ENCODE measurements at regions not wholly inside any gene's neighbourhood (a gene's known extent, or its start where the extent isn't known, plus 50 kb on each side); places are given as distances from the start of the nearest gene placed in this dataset.

DNA sequence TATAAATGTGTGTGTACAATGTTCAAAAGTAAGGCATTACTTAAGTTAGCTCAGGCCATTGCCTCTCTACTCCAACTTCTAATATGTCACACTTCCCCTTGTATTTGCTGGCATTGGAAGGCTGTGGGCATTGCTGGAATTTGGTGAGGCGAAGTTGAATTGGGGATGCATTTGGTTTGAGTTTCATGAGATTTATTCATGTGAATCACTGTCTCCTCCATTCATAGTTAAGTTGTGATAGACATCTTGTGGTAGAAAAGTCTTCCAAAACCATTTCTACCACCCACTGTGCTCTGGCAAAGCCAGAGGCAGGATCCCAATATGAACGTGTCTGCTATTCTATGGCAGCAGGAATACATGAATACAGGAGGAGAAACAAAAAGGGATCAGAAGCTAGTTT, 397.8 kb upstream of the USP24 start:
- H3K27ac ChIP-seq (ENCODE audit: low read depth, low read length) = no peak overlapping the region
- H3K4me3 ChIP-seq (ENCODE audit: extremely low read depth in 1 of 4, insufficient read depth in 2 of 4, low read depth in 3 of 4, low read length in 4 of 4) = no peak overlapping the region
- H3K27me3 ChIP-seq (replicated peaks in 1 of 4; ENCODE audit: control insufficient read depth in 3 of 4, extremely low read depth in 1 of 4, insufficient read depth in 3 of 4, low read length in 3 of 4) = no peaks in the 10 kb centered on the region
- ChIA-PET CTCF (ENCODE audit: partially characterized antibody) (interaction anchor here (1.9 kb wide), 1 partner anchor 133 kb away, joined by 8 read pairs; no protein-coding TSS in a partner anchor), POLR2A (ENCODE audit: partially characterized antibody) (no interaction called here)
- no peak overlapping the region for H3K18ac ChIP-seq (ENCODE audit: extremely low read depth, low read length)
- H4K91ac ChIP-seq (replicated peaks; ENCODE audit: insufficient read length, low read length) = no peak overlapping the region
- no peak overlapping the region for H2AK5ac ChIP-seq (ENCODE audit: low read depth, low read length)
- H3K36me3 ChIP-seq (ENCODE audit: control insufficient read depth in 2 of 4, insufficient read depth in 4 of 4, low read length in 3 of 4) = no peaks in the 10 kb centered on the region
- H4K20me1 ChIP-seq (replicated peaks in 1 of 2; ENCODE audit: control insufficient read depth in 1 of 2, insufficient read depth in 2 of 2, low read length in 2 of 2) = no peaks in the 10 kb centered on the region
- H2BK12ac ChIP-seq (ENCODE audit: low read depth, low read length) = no peak overlapping the region
- peaks cover 6 to 8% of the 10 kb centered on the region in 2 experiments; a peak in 3 of 4 replicates for H3K9me3 ChIP-seq (ENCODE audit: insufficient read depth in 2 of 2, low read depth in 1 of 2, low read length in 1 of 2)
- no peak overlapping the region for H2BK20ac ChIP-seq (ENCODE audit: low read length)
- H4K5ac ChIP-seq (ENCODE audit: insufficient read length, low read depth, low read length) = no peak overlapping the region
- no peak overlapping the region for H3K14ac ChIP-seq (ENCODE audit: insufficient read length)
- H3K4ac ChIP-seq (replicated peaks; ENCODE audit: insufficient read length, low read depth, low read length) = no peak overlapping the region
- no peak overlapping the region for H2BK120ac ChIP-seq (replicated peaks; ENCODE audit: low read depth, low read length)
- no peak overlapping the region for H2BK15ac ChIP-seq (ENCODE audit: low read length)
- FAIRE-seq (no peak), DNase-seq (ENCODE audit: low read depth in 1 of 2, low spot score in 2 of 2) (no peak)
- no peak overlapping the region for H3K56ac ChIP-seq (replicated peaks; ENCODE audit: insufficient read length, low read depth, low read length)
- no peak overlapping the region for H4K8ac ChIP-seq (ENCODE audit: extremely low read depth, insufficient read depth, low read length)
- no peak overlapping the region for H3K9ac ChIP-seq (replicated peaks in 1 of 4; ENCODE audit: extremely low read depth in 1 of 4, low read depth in 3 of 4, low read length in 3 of 4)
- H3K4me1 ChIP-seq (replicated peaks in 1 of 4; ENCODE audit: control insufficient read depth in 3 of 4, insufficient read depth in 4 of 4, low read length in 3 of 4) = no peaks in the 10 kb centered on the region
- WGBS, 2 experiments (ENCODE audit: extremely low coverage in 1 of 2, insufficient coverage in 1 of 2, insufficient read length in 1 of 2, insufficient replicate concordance in 2 of 2, low coverage in 1 of 2, low lambda C conversion rate in 2 of 2, missing lambda C conversion rate in 1 of 2) = 95% methylated on average over 2 of the region's 2 CpGs; no CpG with 5 or more reads in 1 of the 2 experiments
- H3K79me1 ChIP-seq (ENCODE audit: low read depth, low read length) = no peaks in the 10 kb centered on the region
- no peak overlapping the region for H2AFZ ChIP-seq (ENCODE audit: low read length)
- H3K23ac ChIP-seq (ENCODE audit: insufficient read length) = no peak overlapping the region
- no peak overlapping the region for H2BK5ac ChIP-seq (ENCODE audit: low read depth, low read length)
- H3K4me2 ChIP-seq (ENCODE audit: insufficient read depth in 1 of 2, low read depth in 2 of 2, low read length in 2 of 2) = no peak overlapping the region
- no peaks in the 10 kb centered on the region for H3K23me2 ChIP-seq (ENCODE audit: low read depth, low read length)
- H3K79me2 ChIP-seq (ENCODE audit: control insufficient read depth in 1 of 2, insufficient read depth in 2 of 2, low read length in 2 of 2) = no peaks in the 10 kb centered on the region
- TF ChIP-seq ASH2L (IDR thresholded peaks at IDR 0.05; ENCODE audit: low read length) (no peak), JUND (IDR thresholded peaks at IDR 0.05; ENCODE audit: low read length) (no peak), RAD21 (IDR thresholded peaks at IDR 0.05 in 1 of 2, conservative IDR thresholded peaks at IDR 0.05 in 1 of 2; ENCODE audit: low read depth in 2 of 2, low read length in 2 of 2) (no peak), EZH2 (IDR thresholded peaks at IDR 0.05; ENCODE audit: low read depth, low read length, severe bottlenecking) (no peak), KDM5A (IDR thresholded peaks at IDR 0.05; ENCODE audit: low read length) (no peak), CBX5 (IDR thresholded peaks at IDR 0.05; ENCODE audit: low read depth, low read length) (no peak), E2F6 (IDR thresholded peaks at IDR 0.05) (no peak), TEAD4 (IDR thresholded peaks at IDR 0.05; ENCODE audit: low read depth, low read length) (no peak), GTF2F1 (IDR thresholded peaks at IDR 0.05; ENCODE audit: borderline replicate concordance, low read depth, low read length) (no peak), USF2 (IDR thresholded peaks at IDR 0.05; ENCODE audit: low read length) (no peak), SUZ12 (IDR thresholded peaks at IDR 0.05; ENCODE audit: low read length) (no peak), BACH1 (IDR thresholded peaks at IDR 0.05; ENCODE audit: low read length) (no peak), EP300 (IDR thresholded peaks at IDR 0.05; ENCODE audit: borderline replicate concordance in 1 of 2, low read depth in 2 of 2, low read length in 2 of 2) (no peak)
